ENCODE measurements at regions not wholly inside any gene's neighbourhood (a gene's known extent, or its start where the extent isn't known, plus 50 kb on each side); places are given as distances from the start of the nearest gene placed in this dataset.

DNA sequence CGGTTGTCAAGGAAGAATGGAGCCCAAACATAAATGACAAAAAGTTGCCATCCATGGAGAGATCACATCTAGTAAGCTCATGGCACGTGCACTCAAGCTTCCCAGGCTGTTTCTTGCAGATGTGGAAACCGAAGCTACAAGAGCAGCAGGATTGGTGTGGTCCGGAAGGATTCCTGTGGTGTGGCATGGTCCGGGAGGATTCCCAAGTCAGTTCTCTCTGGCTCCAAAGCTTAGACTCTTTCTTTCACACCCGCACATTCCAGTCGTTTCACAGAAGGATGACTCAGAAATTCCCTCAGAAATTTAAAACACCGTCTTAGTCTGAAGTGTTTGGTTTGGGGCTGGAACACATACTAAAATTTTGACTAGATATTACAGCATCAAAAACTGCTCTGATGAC lies 78.0 kb upstream of the DRD2 start:
- peak; percentile 85 for DNase-seq

DNA sequence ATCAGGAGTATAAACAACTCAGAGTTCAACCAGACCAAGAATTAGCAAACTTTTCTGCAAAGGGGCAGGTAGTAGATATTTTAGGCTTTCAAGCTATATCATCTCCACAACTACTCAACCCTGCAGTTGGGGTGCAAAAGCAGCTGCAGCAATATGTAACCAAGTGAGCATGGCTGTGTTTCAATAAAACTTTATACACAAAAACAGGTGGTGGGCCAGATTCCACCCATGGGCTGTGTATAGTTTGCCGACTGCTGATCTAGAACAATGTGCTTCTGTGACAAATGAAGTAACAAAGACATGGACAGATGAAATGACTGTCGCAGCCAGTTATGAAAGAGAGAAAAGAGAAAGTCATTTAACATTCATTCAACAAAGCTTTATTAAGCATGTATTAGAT lies 77.1 kb upstream of the DRD2 start:
- no peak for DNase-seq

DNA sequence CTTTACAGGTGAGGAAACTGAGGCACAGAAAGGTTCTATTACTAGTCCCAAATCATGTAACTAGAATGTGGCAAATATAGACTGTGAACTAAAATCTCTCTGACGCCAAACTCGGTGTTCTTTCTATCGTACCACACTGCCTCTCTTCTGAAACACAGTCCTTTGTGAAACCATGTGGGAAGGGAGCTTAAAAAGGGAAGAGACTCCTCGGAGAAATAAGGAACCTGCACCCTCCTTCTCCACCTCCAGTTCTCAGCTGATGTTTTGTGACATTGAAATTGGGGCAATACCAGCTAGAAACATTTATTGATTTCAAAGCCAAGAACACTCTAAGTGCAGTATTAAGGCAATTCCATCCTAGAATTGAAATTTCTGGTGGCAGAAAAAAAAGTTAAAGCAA lies 76.4 kb upstream of the DRD2 start:
- DNase-seq, result no peak

- DNase-seq, result no peak
These were observed 74.7 kb upstream of the DRD2 start for GRCh38 chr11:113549611-113550578.

DNA sequence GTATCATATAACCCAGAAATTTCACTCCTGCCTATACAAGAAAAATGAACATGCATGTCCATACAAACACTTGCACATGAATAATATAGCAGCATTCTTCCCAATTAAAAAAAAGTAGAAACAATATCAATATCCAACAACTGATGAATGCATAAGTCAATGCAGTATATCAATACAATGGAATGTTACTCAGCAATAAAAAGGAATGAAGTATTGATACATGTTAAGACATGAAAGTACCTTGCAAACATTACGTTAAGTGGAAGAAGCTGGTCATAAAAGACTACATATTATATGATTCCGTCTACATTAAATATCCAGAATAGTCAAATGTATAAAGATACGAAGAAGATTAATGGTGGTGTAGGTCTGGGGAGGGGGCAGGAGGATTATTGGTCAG lies 73.9 kb upstream of the DRD2 start:
- no peak for DNase-seq

DNA sequence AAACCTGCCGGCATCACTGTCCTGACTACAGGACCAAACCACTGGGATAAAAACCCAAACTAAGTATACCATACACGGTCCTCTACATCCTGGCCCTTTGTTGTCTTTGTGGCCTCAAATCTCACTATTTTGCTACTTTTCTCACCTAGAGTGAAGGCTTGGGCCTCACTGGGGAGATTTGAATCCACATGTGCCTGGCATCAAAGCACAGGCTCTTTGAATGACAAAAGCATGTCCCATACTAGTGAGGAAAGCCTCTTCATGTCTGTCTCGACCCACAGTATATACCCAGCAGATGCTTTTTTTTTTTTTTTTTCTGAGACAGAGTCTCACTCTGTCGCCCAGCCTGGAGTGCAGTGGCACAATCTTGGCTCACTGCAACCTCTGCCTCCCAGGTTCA lies 72.5 kb upstream of the DRD2 start:
- DNase-seq, result no peak

DNA sequence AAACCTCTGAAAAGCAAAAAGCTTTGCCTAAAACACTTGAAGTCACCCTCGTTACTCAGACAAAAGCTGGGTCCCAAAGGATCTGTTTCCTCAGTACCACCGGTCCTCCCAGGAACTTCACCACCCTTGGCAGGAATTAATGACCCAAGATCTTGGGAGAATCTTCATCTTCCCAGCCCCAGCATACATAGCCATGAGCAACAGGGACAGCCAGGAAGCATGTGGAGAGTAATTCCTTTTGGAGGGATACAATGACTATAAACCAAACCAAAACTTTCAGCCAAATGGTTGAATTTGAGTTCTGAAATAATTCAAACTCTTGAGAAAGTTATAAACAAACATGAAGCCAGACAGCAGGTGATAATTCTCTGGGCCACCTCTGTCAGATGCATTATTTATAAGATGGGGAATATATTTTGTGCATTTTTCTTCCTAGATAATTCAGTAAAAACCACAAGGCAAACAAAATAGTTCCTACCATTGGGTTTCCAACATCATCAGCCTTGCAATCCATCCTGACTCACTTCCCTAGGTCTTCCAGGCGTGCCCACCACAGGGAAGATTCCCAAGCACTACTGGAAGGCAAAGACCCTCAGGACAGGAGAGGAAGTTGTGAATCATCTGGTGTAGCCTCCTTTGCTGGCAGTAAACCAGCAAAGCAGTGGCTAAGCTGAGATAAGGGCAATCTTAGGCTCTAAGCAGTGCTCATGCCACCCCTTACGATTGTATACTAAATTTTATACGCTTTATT lies 71.7 kb upstream of the DRD2 start:
- no peak for DNase-seq

DNA sequence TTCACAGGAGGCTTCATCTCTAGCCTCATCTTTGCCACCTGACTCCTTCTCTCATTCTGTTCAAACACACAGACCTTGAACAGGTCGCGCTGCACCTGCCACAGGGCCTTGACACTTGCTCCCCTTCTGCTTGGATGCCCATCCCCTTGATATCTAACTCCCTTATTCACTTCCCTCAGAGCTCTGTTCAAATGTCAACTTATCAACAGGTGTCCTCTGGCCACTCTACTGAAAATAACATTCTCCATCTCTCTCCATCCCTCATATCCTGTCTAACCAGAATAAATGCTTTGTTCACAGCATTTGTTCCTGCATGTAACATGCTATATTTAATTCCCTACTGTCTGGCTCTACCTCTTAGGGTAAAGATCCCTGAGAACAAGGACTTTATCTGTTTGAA lies 67.2 kb upstream of the DRD2 start:
- DNase-seq, result no peak

- no peak for DNase-seq
These were observed 65.5 kb upstream of the DRD2 start for GRCh38 chr11:113540416-113541330.

DNA sequence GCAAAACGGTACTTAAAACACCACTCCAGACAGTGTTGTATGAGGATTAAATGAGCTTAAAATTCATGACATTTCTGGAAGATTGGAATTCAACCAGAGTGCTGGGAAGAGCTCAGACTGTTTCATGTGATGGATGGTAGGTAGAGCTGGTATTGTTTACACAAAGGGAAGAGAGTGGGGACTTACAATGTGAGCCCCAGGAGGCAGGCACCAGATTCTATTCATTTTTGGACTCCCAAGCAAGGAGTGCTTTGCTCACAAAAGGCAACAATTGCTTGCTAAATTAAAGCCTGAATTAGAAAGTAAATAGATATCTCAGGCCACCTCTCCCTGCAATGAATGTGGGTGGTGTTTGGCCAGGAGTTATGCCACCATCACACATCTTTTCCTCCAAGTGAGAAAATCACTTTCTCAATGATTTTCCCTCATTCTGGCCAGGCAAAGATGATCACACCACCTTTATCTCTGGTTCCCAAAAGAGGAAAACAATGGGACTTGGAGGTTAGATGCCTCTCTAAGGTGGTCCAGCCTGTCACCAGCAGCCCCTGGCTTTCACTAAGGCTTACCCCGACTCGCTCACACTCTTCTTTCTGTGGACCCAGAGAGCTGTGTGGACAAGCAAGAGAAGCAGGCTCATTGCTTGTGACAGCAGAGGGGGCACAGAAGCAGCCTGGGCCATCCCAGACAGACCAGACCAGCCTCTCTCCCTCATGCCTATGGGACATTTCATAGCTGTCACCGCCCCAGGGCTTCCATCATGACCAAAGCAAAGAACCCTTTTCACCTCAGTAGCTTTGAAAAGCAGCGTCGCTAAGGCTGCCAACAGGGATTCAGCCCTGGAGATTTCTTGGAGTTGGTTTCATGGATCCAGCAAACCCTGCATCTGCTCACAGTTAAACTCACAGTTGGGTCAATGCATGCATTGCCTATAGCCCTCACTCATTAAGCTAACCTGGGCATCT lies 63.5 kb upstream of the DRD2 start:
- no peak for DNase-seq

GRCh38 chr11:113534625-113535024 lies 59.4 kb upstream of the DRD2 start:
- no peak for DNase-seq

GRCh38 chr11:113533425-113533698 lies 58.2 kb upstream of the DRD2 start:
- no peak for DNase-seq

DNA sequence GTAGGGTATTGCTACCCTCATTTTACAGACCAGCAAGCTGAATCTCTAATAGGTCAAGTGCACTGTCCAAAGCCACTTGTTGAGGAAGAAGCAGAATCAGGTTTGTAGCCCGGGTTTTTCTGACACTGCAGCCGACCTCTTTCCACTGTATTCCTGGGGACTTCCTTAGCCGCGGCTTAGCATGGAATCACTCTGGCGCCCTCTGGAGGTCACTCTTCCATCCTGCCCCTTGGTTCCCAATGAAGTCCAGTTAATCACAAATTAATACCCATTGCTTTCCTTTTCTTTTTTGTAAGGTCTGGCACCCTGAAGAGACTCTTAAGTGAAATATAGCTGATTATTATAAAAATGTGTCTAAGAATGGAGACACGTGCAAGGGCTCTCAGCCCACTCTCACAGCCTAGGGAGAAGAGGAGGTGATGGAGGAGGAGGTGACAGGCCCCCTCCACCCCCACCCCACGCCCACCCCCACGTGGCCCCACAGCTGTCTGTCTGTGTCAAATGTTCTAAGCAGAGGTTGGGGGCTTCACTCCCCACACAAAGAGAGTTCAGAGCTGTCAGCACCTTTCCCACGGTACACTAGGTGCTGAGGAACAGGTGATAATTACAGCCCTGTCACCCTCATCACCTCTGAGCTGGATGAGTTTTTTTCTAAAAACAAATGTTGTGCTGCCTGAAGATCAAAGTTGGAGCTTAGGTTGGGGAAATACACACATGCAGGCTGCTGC lies 57.7 kb upstream of the DRD2 start:
- peak; percentile 60 for DNase-seq

- no peak for DNase-seq
These were observed 56.6 kb upstream of the DRD2 start for GRCh38 chr11:113531575-113532451.

DNA sequence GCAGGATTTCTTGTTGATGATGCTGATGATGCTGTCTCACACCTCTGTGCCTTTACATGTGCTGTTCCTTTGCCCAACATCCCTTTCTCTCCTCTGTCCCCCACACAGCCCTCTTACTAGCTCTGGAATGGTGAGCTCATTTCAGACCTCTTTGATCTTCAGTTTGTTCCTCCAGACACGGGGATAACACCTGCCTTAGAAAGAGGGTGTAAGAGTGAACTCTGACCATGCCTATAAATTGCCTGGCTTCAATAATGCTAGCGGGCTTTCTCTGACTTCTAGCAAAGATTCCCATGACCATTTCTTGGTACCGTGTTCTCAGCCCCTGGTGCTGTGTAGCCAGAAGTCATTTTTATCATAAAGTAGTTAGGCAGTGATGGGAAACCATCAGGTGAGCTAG lies 55.9 kb upstream of the DRD2 start:
- DNase-seq, result no peak

DNA sequence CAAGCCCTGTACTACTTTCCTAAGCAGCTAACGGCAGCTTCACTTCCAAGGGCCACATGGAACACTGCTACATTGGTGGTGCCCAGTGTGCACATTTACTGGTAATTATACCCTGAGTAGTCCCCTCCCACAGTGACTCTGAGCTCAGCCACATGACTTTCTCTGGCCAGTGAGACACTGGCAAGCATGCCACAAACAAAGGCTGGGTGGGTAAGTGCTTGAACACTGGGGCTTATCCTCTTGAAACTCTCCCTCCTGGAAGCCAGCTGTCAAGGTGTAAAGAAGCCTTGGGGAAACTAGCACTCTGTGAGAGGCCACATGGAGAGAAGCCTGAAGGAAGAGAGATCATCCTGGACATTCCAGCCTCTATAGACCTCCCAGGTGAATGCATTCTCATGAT lies 54.4 kb upstream of the DRD2 start:
- DNase-seq, result no peak

- DNase-seq, result no peak
These were observed 53.8 kb upstream of the DRD2 start for GRCh38 chr11:113528982-113529381.

- DNase-seq, result no peak
These were observed 51.3 kb upstream of the DRD2 start for GRCh38 chr11:113526521-113526920.
